NCI-H2196 treated with DMSO at 0.1 percent for 48 hours (cell line): ENCODE measurements at regions not wholly inside any gene's neighbourhood (a gene's known extent, or its start where the extent isn't known, plus 50 kb on each side); places are given as distances from the start of the nearest gene placed in this dataset.

Source experiments
- DNase-seq: peaks from one replicate; lab custom pipeline; 2025; ENCODE audit not compliant: unreplicated experiment; lab: John Stamatoyannopoulos, UW

DNA sequence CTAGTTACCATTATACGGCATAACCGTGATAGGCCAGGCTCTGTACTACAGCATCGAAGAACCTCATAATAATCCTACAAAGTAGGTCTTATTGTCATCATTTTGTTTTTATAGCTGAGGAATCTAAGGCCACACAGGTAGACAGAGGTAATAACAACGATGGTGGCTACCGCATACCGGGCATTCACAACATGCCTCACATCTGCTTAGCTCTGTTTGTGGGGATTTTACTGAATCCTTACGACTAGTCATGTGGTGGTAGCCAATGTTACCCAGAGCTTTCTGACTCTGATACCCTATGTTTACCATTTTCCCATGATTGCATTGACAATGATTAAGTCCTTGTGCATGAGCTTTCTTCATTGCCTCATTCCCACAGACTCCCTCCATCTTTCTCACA is 269.4 kb downstream of the TCF7L2 start:
- DNase-seq, result no peak

GRCh38 chr10:113221756-113222168 is 271.7 kb downstream of the TCF7L2 start:
- no peak for DNase-seq

- DNase-seq, result no peak
These were observed 272.2 kb downstream of the TCF7L2 start for GRCh38 chr10:113222207-113222606.

- DNase-seq, result no peak
These were observed 275.3 kb downstream of the TCF7L2 start for GRCh38 chr10:113225364-113225763.

DNA sequence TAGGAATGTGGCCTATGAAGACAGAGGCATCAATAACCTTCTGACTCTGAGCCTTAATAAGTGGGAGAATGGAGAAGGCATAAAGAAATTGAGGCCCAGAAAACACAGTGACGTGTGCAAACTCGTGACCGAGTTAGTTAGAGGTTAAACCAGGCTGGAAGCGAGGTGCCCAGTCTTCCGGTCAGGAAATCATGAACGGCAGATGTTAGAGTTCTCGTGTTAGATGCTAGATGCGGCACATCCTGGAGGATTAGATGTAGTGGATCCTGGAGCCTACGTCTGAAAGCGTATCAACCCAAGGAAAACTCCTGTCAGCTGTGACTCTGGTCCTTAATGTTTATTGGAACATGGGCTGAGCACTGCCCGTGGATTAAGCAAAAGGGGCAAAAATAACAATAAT is 275.9 kb downstream of the TCF7L2 start:
- no peak for DNase-seq

- no peak for DNase-seq
These were observed 276.4 kb downstream of the TCF7L2 start for GRCh38 chr10:113226399-113226798.

GRCh38 chr10:113226831-113227445 is 276.9 kb downstream of the TCF7L2 start:
- DNase-seq, result no peak

DNA sequence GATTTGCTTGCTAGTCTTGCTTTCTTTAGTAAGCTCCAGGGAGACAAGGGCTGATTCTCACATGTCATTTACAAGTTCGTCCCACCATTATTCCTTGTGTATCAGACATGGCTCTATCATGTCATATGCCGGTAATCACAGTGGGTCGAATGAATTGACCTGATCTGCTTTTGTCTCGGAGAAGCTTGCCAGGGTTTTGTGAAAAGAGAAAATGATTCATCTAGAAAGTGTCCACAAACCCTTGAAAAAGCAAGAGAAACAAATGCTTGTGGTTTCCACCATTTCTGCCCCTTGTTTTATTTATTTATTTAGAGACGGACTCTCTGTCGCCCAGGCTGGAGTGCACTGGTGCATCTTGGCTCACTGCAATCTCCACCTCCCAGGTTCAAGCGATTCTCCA is 278.5 kb downstream of the TCF7L2 start:
- no peak for DNase-seq

- no peak for DNase-seq
These were observed 280.1 kb downstream of the TCF7L2 start for GRCh38 chr10:113230011-113230610.

- no peak for DNase-seq
These were observed 283.0 kb downstream of the TCF7L2 start for GRCh38 chr10:113232928-113233511.

- no peak for DNase-seq
These were observed 284.4 kb downstream of the TCF7L2 start for GRCh38 chr10:113234481-113234880.

DNA sequence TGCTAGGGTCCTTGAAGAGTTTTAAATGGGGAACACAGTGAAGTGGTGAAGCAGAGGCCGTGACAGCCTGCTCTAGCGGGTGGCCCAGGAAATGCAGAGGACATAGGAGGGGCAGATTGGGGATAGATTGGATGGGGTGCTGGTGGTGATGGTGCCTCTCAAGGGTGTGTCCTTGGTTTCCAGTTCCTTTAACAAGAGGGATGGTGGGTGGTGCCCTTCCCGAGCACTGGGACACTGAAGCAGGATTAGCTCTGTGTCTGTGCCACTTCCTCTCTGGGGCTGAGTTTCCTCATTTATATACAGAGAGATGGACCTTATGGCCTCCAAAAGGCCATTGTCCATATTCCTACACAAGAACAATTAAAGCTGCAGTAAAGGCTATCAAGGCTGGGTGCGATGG is 285.5 kb downstream of the TCF7L2 start:
- DNase-seq, result no peak

DNA sequence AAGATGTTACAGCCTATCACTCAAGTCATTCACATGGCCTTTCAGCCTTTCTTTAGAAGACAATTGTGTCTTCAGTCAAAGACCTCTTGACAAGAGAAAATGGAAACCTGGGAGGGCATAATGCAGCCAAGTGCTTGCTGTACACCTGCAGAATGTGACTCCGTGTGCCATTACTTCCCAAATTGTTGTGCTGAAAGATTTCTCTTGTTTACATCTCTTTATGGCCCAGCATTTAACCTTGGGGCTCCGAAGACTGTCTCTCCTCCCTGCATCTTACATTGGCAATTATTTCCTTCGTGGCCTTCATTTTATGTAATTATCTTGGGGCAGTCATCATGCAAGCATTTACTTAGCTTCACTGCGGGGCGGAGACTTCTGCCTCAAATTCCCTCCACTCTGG is 287.0 kb downstream of the TCF7L2 start:
- DNase-seq, result no peak

DNA sequence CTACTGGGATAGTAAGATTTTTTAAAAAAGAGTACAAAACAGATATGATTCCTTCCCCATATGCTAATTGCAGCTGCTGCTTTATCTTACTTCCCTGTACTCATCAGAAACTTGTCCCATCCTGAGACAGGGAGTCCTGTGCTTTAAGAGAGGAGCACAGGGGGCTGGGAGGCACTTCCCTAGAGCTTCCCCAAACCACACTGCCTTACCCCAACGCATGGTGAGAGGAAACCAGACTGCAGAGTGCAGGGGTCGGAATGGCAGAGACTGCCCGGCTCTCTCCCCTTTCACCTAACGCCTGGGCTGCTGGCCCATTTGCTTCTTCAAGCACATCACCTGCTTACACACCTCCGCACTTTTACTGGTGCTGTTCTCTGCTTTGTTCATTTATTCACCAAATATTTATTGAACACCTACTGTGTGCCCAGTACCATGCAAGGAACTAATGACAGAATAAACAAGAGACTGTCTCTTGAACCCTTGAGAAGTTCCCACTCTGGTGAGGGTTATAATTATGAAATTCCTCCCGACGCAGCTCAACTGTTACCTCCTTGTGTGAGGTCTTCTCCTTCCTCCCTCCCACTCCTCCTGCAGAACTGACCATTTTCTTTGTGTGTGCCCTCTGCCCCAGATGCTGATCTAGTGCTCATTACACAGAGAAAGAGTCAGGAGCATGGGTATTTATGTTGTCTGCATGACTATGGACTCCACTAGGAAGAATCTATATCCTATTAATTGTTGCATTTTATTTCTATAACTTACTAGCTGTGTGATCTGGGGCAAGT is 289.7 kb downstream of the TCF7L2 start:
- DNase-seq, result no peak

DNA sequence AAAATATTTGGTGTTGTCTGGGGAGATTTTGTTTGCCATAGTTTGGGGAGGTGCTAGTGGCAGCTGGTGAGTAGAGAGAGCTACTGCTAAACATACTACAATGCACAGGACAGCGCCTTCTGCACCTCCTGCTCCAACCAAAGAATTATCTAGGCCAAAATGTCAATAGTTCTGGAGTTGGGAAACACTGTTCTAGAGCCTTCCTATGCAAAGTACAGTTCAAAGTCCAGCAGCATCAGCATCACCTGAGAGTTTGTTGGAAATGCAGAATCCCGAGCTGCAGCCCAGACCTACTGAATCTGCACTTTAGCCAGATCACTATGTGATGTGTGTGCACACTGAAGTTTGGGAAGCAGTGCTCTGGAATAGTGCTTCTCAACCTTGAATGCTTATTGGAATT is 290.7 kb downstream of the TCF7L2 start:
- no peak for DNase-seq

- DNase-seq, result no peak
These were observed 291.7 kb downstream of the TCF7L2 start for GRCh38 chr10:113241599-113242360.

GRCh38 chr10:113243311-113243710 is 293.3 kb downstream of the TCF7L2 start:
- no peak for DNase-seq

DNA sequence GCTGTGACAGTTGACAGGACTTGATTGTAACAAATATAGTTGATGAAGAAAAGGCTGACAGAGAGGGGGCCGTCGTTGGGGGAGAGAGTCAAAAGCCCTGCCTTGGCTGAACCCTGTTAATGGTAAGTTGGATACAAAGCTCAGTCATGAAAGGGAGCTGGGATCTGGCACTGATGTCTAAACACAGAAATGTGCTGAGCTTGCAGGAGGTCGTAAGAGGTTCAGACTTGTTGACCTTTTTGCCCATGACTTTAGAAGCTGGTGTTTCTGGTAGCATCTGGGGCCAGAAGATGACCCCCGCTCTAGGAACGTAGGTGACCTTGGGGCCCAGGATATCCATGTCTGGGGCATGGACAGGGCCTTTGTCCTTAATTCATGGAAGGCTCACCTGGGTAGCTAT is 294.7 kb downstream of the TCF7L2 start:
- no peak for DNase-seq

- DNase-seq, result no peak
These were observed 295.2 kb downstream of the TCF7L2 start for GRCh38 chr10:113245286-113245685.

DNA sequence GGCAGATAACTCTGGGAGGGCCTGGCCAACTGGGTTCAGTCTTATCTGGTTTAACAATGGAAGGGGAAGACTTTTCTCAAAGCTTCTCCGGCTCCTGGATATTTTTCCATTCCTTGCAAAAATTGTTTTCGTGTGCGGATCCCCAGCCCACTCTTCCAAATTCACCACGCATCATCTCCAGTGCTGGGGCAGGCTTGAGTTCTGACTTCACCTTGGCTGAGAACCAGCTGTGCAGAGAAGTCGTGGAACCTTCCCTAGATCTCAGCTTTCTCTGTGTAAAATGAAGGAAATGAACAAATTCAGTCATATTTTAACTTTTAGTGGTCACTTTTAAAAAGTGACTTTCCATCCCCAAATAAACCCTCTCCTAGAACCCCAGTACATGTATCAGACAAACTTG is 297.0 kb downstream of the TCF7L2 start:
- DNase-seq, result no peak
